ENCODE measurements at regions not wholly inside any gene's neighbourhood (a gene's known extent, or its start where the extent isn't known, plus 50 kb on each side); places are given as distances from the start of the nearest gene placed in this dataset.

DNA sequence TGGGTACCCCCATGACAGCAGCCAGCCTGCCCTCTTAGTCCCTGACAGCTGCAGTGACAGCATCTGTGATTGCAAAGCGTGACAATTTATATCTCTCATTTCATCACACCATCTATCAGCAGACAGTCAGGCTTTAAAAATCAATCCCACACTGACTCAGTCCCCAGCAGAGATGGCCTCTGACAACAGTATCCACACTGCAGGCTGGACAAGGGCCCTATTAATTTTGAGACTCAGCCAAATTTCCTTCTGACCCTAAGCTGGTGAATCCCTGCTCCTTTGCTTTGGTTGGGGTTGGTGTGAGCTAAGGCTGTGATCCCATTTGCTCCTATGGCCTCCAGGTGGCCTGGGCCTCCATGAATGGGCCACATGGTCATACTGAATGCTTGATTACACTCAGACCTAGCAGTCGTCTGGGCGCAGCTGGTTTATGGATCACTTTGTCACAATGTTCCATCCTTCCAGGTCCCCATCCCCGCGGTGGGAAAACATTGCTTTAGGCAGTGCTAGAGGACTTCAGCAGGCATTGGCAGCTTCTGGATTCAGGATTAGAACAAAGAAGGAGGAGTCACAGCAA lies 68.2 kb upstream of the B3GAT1 start:
- TF ChIP-seq, protein P1, sequence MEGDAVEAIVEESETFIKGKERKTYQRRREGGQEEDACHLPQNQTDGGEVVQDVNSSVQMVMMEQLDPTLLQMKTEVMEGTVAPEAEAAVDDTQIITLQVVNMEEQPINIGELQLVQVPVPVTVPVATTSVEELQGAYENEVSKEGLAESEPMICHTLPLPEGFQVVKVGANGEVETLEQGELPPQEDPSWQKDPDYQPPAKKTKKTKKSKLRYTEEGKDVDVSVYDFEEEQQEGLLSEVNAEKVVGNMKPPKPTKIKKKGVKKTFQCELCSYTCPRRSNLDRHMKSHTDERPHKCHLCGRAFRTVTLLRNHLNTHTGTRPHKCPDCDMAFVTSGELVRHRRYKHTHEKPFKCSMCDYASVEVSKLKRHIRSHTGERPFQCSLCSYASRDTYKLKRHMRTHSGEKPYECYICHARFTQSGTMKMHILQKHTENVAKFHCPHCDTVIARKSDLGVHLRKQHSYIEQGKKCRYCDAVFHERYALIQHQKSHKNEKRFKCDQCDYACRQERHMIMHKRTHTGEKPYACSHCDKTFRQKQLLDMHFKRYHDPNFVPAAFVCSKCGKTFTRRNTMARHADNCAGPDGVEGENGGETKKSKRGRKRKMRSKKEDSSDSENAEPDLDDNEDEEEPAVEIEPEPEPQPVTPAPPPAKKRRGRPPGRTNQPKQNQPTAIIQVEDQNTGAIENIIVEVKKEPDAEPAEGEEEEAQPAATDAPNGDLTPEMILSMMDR (IDR thresholded peaks at IDR 0.05), result no peak
- TF ChIP-seq POLR2A (IDR thresholded peaks at IDR 0.05), result no peak
